Bronchial epithelial cell (primary cell): ENCODE measurements at regions not wholly inside any gene's neighbourhood (a gene's known extent, or its start where the extent isn't known, plus 50 kb on each side); places are given as distances from the start of the nearest gene placed in this dataset.

Source experiments
- DNase-seq: peaks from one replicate; pipeline ENCODE4 v3.0.0-alpha.2; 2010; ENCODE audit warnings: low read depth
- FAIRE-seq: peaks from 2 replicates; lab custom pipeline; 2011; peaks lifted over from hg19 to GRCh38; lab: Jason Lieb, UNC
- H3K27me3 ChIP-seq: 2 replicates; pipeline ENCODE4 v1.5.1; 2011; ENCODE audit warnings: low read length; ENCODE audit not compliant: control insufficient read depth, insufficient read depth
- H3K36me3 ChIP-seq: 2 replicates; pipeline ENCODE4 v1.5.1; 2011; ENCODE audit warnings: low read length; ENCODE audit not compliant: control insufficient read depth, insufficient read depth
- H3K4me3 ChIP-seq: 2 replicates; pipeline ENCODE4 v1.5.1; 2011; ENCODE audit warnings: mild to moderate bottlenecking, low read depth, low read length, control low read depth
- TF ChIP-seq, protein P1 (sequence below): IDR thresholded peaks from 2 replicates; pipeline ENCODE4 v1.5.1; 2011; ENCODE audit warnings: mild to moderate bottlenecking, moderate library complexity, low read length, control low read depth, inconsistent platforms; ENCODE audit not compliant: insufficient read depth, severe bottlenecking

DNA sequence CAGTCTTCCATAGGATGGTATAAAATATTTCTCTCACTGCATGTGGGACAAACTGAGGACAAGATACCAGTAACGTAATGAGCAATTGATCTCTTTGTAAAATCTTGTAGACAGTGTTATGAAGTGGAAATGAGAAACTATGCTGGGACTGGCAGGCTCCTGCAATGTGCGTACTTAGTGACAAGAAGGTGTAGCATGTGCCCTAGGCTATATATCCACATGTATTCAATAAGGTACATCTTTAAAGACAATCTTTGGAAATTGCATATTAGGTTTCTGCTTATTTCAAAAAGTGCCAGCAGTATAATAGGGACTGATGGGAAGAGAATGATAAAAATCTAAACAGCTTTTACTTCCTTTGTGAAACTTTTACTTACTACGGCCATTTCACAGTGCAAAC is 81.9 kb upstream of the GREM2 start:
- TF ChIP-seq, protein P1, sequence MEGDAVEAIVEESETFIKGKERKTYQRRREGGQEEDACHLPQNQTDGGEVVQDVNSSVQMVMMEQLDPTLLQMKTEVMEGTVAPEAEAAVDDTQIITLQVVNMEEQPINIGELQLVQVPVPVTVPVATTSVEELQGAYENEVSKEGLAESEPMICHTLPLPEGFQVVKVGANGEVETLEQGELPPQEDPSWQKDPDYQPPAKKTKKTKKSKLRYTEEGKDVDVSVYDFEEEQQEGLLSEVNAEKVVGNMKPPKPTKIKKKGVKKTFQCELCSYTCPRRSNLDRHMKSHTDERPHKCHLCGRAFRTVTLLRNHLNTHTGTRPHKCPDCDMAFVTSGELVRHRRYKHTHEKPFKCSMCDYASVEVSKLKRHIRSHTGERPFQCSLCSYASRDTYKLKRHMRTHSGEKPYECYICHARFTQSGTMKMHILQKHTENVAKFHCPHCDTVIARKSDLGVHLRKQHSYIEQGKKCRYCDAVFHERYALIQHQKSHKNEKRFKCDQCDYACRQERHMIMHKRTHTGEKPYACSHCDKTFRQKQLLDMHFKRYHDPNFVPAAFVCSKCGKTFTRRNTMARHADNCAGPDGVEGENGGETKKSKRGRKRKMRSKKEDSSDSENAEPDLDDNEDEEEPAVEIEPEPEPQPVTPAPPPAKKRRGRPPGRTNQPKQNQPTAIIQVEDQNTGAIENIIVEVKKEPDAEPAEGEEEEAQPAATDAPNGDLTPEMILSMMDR, result no peak
- no peaks in the 10 kb centered on the region for H3K27me3 ChIP-seq
- H3K36me3 ChIP-seq, result no peaks in the 10 kb centered on the region
- H3K4me3 ChIP-seq, result no peak overlapping the region
- DNase-seq (no peak), FAIRE-seq (no peak)

DNA sequence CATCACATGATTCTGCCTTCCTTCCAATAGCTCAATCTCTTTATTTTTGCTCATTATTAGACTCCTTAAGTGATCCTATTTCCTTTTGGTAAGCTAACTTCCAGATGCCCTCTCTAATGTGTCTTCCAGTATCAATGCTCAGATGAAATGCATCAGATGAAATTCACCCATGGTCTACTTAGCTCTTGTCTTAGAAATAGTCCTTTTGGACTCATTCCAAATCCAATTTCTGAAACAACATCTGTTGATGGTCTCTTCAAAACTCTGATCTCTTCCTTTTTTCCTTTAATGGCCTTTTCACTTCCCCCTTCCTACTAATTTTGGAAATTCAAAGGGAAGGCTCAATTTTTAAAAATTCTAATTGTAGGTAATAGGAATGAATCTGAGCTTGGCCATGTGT is 81.1 kb upstream of the GREM2 start:
- Histone ChIP-seq H3K4me3 (no peak overlapping the region), H3K36me3 (no peaks in the 10 kb centered on the region), H3K27me3 (no peaks in the 10 kb centered on the region)
- FAIRE-seq (no peak), DNase-seq (no peak)
- TF ChIP-seq, protein P1, result no peak

DNA sequence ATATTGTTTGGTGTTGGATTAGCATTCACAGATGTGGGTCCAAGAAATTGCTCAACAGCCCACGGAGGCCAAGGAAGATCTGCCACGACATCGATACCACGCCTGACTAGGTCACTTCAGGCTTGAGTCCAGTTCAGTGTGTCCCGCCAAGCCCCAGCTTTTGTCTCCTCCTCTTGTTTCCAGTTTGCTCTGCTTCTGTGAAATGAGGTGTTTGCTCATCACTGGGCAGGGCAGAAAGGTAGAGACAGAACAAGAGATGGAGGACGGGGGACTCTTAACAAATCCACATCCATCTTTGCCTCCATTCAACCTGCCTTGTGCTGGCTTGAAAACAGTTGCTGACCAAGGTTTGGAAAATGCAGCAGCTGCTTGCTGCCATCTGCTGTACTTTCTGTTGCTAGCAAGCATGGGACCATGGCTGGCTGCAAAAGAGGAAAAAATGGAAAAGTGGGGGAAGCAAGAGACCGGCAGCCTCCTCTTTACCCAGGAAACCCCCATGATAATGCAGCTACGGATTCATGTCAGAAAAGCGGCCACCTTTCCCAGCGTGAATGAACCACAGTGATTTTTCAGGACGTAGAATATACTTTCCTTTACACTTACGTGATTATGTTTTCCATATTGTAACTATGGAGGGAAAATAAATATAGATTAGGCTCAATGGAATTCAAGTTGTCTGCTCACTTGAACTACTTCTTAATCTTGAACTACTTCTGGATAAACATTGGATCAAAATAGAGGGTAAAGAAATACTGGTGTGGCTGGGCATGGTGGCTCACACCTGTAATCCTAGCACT is 80.2 kb upstream of the GREM2 start:
- H3K4me3 ChIP-seq, result no peak overlapping the region
- FAIRE-seq, result no peak
- peak; percentile 8 for DNase-seq
- no peaks in the 10 kb centered on the region for H3K36me3 ChIP-seq
- TF ChIP-seq, protein P1, result peak; percentile 51
- no peaks in the 10 kb centered on the region for H3K27me3 ChIP-seq

DNA sequence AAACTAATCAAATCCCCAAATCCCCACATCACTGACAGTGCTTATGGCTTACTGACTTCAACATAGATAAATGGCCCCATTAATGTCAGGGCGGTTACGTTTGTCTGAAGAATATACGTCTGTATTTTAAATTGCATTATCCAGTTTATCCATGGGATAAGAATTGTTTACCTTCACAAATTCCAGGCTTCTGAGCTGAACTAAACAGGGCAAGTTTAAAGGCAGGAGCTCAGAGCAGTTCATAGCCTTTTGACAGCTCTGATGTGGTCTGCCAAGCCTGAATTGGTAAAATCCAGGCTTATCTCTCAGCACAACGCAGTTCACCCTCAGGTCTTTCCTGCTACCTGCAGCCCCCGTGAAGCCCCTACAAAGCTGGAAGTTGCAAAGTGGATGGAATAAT is 79.5 kb upstream of the GREM2 start:
- FAIRE-seq, result no peak
- Histone ChIP-seq H3K4me3 (no peak overlapping the region), H3K36me3 (no peaks in the 10 kb centered on the region), H3K27me3 (no peaks in the 10 kb centered on the region)
- DNase-seq, result no peak
- TF ChIP-seq, protein P1, result no peak

- FAIRE-seq (no peak), DNase-seq (peak; percentile 10)
- Histone ChIP-seq H3K4me3 (no peak overlapping the region), H3K27me3 (no peaks in the 10 kb centered on the region), H3K36me3 (no peaks in the 10 kb centered on the region)
- TF ChIP-seq, protein P1, result no peak
These were observed 75.9 kb upstream of the GREM2 start for GRCh38 chr1:240687820-240688219.

GRCh38 chr1:240683576-240683975 is 71.6 kb upstream of the GREM2 start:
- TF ChIP-seq, protein P1, result no peak
- no peaks in the 10 kb centered on the region for H3K27me3 ChIP-seq
- H3K36me3 ChIP-seq, result no peaks in the 10 kb centered on the region
- DNase-seq (no peak), FAIRE-seq (no peak)
- no peak overlapping the region for H3K4me3 ChIP-seq
